Spleen (tissue), 11 donors: ENCODE measurements at regions not wholly inside any gene's neighbourhood (a gene's known extent, or its start where the extent isn't known, plus 50 kb on each side); places are given as distances from the start of the nearest gene placed in this dataset.

Experiments
- DNase-seq: peaks from one replicate; pipeline ENCODE4 v3.0.0-alpha.2; 2020
- H3K27ac ChIP-seq, 8 donors: fragments of 200-600 bp; sonication (generic) in 7 of 8; 1 replicate in 4 of 8; 2 replicates in 4 of 8; pipeline versions ENCODE4 v1.5.0 to v1.8.0; 2016 to 2021; ENCODE audit warnings: inconsistent platforms in 4 of 8, mild to moderate bottlenecking in 4 of 8, moderate library complexity in 1 of 8
- H3K27me3 ChIP-seq, 7 donors: fragments of 200-600 bp; sonication (generic) in 6 of 7; replicated peaks in 1 of 7; 1 replicate in 4 of 7; 2 replicates in 3 of 7; pipeline versions ENCODE4 v1.5.0 to v1.8.0; 2016 to 2021; ENCODE audit warnings: inconsistent platforms in 3 of 7, mild to moderate bottlenecking in 1 of 7
- H3K36me3 ChIP-seq, 6 donors: fragments of 200-600 bp; sonication (generic) in 5 of 6; 1 replicate in 4 of 6; 2 replicates in 2 of 6; pipeline versions ENCODE4 v1.5.0 to v1.8.0; 2016 to 2021; ENCODE audit warnings: inconsistent platforms in 2 of 6
- H3K4me1 ChIP-seq, 6 donors: fragments of 200-600 bp; sonication (generic) in 5 of 6; 1 replicate in 3 of 6; 2 replicates in 3 of 6; pipeline versions ENCODE4 v1.5.0 to v1.8.0; 2016 to 2021; ENCODE audit warnings: inconsistent platforms in 3 of 6
- H3K4me3 ChIP-seq, 8 donors: fragments of 200-600 bp; sonication (generic) in 7 of 8; 1 replicate in 4 of 8; 2 replicates in 4 of 8; pipeline versions ENCODE4 v1.5.0 to v1.8.0; 2016 to 2021; ENCODE audit warnings: inconsistent platforms in 4 of 8, mild to moderate bottlenecking in 4 of 8, moderate library complexity in 2 of 8
- H3K9me3 ChIP-seq, 8 donors: fragments of 200-600 bp; sonication (generic) in 7 of 8; 1 replicate in 4 of 8; 2 replicates in 4 of 8; pipeline versions ENCODE4 v1.5.0 to v1.8.0; 2016 to 2021; ENCODE audit warnings: inconsistent platforms in 4 of 8
- POLR2A ChIP-seq, 3 donors: fragments of 450-650 bp; IDR thresholded peaks; one replicate each; pipeline ENCODE4 v1.5.1; 2017; ENCODE audit warnings: antibody characterized with exemption in 3 of 3, mild to moderate bottlenecking in 1 of 3
- POLR2AphosphoS5 ChIP-seq, 3 donors: sonication (generic); formaldehyde crosslinking; IDR thresholded peaks; one replicate each; pipeline ENCODE4 v1.5.1; 2017; ENCODE audit warnings: antibody characterized with exemption in 3 of 3
- WGBS, 5 donors: extraction: QIAGEN DNeasy Blood & Tissue Kit in 3 of 5; methylation state at CpG; one replicate each; pipeline versions ENCODE4 v1.1.5 to v1.1.7; 2013 to 2018; 5-methylcytosine and 5-hydroxymethylcytosine counted together
- intact Hi-C: fragments of 100-400 bp; cut with DNase I; formaldehyde crosslinking; loops from one replicate; pipeline ENCODE4 v1.15.0; 2023; ENCODE audit warnings: low total_unique reads
- TF ChIP-seq, protein P1 (sequence below), 11 experiments: fragments of 200-600 bp in 7 of 11; fragments of 450-650 bp in 4 of 11; sonication (generic) in 4 of 11; IDR thresholded peaks in 8 of 11; conservative IDR thresholded peaks in 3 of 11; 1 replicate in 7 of 11; 2 replicates in 4 of 11; pipeline versions ENCODE4 v1.4.0 to v1.8.0; 2016 to 2021; ENCODE audit warnings: antibody characterized with exemption in 11 of 11, inconsistent platforms in 4 of 11, mild to moderate bottlenecking in 1 of 11
- donor health status: healthy with polysubstance abuse.
- donor health status: DM: no; HTN: no; CAD: no; lungs with moderate emphysema.
- donor health status: DM: no; HTN: no; CAD: no.
- donor health status: Bipolar disorder and iron deficiency.
- donor health status: healthy.
- donor health status: DM: no; HTN: no; CAD: no.
- donor health status: DM: yes; HTN: yes; CAD: no.

DNA sequence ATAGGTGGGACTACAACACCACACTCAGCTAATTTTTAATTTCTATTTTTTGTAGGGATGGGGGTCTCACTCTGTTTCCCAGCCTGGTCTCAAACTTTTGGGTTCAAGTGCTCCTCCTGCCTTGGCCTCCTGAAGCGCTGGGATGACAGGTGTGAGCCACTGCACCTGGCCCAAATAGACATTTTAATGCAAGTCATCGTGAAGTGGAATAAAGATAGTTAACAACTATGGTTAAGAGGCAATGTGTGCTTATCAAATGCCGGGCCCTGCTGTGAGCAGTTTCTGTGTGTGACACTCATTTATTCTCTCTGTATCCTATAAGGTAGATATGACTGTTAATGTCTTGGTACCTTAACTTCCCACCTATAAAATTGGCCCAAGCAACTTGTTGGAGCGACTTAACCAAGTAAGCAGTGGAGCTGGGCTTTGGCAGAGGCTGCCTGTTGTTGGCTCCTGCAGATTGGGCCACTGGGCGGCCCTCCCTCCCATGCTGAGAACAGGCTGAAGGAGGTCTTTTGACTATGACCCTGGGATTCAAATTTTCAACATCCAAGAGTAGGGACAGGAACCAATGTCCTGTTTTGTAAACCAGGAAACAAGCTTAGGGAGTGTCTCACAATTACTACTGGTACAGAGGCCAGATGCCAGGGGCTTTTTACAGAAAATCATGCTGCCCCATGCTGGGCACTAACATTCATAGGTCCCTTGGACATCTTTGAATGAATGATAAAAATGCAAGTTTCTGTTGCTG lies 450.7 kb downstream of the TSHZ3 start:
- TF ChIP-seq POLR2AphosphoS5 (IDR thresholded peaks at IDR 0.05) (no peak), POLR2A (IDR thresholded peaks at IDR 0.05) (no peak)
- TF ChIP-seq, protein P1, sequence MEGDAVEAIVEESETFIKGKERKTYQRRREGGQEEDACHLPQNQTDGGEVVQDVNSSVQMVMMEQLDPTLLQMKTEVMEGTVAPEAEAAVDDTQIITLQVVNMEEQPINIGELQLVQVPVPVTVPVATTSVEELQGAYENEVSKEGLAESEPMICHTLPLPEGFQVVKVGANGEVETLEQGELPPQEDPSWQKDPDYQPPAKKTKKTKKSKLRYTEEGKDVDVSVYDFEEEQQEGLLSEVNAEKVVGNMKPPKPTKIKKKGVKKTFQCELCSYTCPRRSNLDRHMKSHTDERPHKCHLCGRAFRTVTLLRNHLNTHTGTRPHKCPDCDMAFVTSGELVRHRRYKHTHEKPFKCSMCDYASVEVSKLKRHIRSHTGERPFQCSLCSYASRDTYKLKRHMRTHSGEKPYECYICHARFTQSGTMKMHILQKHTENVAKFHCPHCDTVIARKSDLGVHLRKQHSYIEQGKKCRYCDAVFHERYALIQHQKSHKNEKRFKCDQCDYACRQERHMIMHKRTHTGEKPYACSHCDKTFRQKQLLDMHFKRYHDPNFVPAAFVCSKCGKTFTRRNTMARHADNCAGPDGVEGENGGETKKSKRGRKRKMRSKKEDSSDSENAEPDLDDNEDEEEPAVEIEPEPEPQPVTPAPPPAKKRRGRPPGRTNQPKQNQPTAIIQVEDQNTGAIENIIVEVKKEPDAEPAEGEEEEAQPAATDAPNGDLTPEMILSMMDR (IDR thresholded peaks at IDR 0.05 in 8 of 11, conservative IDR thresholded peaks at IDR 0.05 in 3 of 11) = no peak
- Histone ChIP-seq H3K4me3 (no peak overlapping the region), H3K36me3 (no peaks in the 10 kb centered on the region), H3K27ac (no peak overlapping the region), H3K9me3 (peaks cover 0 to 4% (median 0%) of the 10 kb centered on the region in 8 donors), H3K27me3 (no peaks in the 10 kb centered on the region), H3K4me1 (no peaks in the 10 kb centered on the region)
- 84 to 89% (median 87%) methylated on average over 5 of the region's 5 CpGs for WGBS, 5 donors
- DNase-seq = no peak
- intact Hi-C loops = no loop called here

DNA sequence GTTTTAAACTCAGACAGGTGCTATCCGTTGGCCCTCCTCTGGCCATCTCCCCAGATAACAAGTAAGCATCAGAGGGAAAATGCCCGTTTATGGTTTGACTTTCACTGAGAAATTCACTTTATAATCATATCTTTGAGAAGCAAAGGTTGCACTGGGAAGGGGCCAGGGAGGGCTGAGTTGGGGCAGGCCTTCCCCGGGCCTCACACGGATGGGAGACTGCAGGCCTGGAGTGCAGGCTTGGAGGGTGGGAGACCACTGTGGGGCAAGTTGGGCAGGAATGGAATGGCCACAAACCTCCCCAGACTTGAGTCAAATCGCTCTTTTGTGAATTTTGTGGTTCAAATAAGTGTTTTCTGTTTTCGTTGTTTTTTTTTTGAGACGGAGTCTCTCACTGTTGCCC lies 451.7 kb downstream of the TSHZ3 start:
- intact Hi-C loops = no loop called here
- TF ChIP-seq, protein P1 (IDR thresholded peaks at IDR 0.05 in 8 of 11, conservative IDR thresholded peaks at IDR 0.05 in 3 of 11) = no peak
- no peak for TF ChIP-seq POLR2AphosphoS5 (IDR thresholded peaks at IDR 0.05)
- TF ChIP-seq POLR2A (IDR thresholded peaks at IDR 0.05) = no peak
- H3K27ac ChIP-seq = no peak overlapping the region
- no peaks in the 10 kb centered on the region for H3K27me3 ChIP-seq
- H3K9me3 ChIP-seq = peaks cover 0 to 4% (median 0%) of the 10 kb centered on the region in 8 donors
- H3K4me3 ChIP-seq = no peak overlapping the region
- no peaks in the 10 kb centered on the region for H3K4me1 ChIP-seq
- DNase-seq = no peak
- 91 to 95% (median 93%) methylated on average over 7 of the region's 7 CpGs for WGBS, 5 donors
- H3K36me3 ChIP-seq = no peaks in the 10 kb centered on the region

DNA sequence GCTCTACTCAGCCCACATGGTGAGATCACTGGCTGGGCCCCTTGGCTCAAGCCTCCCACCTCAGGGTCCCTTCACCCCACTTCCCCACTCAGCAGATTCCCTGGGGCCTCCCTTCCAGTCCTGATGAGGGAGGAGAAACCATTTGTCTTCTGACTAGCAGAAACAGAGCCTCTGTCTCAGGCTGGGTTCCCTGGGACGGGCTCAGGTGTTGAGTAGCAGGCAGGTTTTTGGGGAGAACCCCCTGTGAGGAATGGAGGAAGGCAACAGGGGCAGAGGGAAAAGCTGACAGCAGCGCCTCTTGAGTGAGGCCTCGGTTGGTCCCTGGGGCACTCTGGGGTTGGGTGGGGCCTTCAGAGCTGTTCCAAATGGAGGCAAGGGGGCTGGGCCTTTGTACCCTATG lies 452.2 kb downstream of the TSHZ3 start:
- DNase-seq = no peak
- TF ChIP-seq POLR2AphosphoS5 (IDR thresholded peaks at IDR 0.05) = no peak
- TF ChIP-seq, protein P1 (IDR thresholded peaks at IDR 0.05 in 8 of 11, conservative IDR thresholded peaks at IDR 0.05 in 3 of 11) = no peak
- TF ChIP-seq POLR2A (IDR thresholded peaks at IDR 0.05) = no peak
- H3K27ac ChIP-seq = no peak overlapping the region
- intact Hi-C loops = no loop called here
- peaks cover 0 to 4% (median 0%) of the 10 kb centered on the region in 8 donors for H3K9me3 ChIP-seq
- H3K27me3 ChIP-seq = no peaks in the 10 kb centered on the region
- 81 to 100% (median 91%) methylated on average over 1 to 3 of the region's 3 CpGs for WGBS, 5 donors
- no peaks in the 10 kb centered on the region for H3K36me3 ChIP-seq
- H3K4me3 ChIP-seq = no peak overlapping the region
- no peaks in the 10 kb centered on the region for H3K4me1 ChIP-seq

DNA sequence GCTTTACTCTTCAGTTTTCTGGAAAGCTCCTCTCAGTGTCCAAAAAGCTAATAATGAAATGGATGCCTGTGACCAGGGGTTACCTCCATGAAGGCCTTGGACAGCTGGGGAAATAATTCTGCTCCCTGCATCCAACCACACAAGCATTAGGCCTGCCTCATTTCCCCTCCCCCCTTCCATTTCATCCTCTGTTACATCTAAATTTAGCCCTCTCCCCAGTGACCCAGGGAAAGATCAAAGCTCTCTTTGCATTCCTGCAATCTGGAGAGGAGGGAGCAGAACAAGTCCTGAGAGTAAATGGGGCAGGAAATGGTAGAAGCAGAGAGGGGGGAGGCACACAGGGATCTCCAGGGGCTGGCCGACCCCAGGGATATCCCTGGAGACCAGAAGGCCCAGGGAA lies 452.7 kb downstream of the TSHZ3 start:
- H3K36me3 ChIP-seq = no peaks in the 10 kb centered on the region
- no peak for TF ChIP-seq POLR2AphosphoS5 (IDR thresholded peaks at IDR 0.05)
- TF ChIP-seq POLR2A (IDR thresholded peaks at IDR 0.05) = no peak
- TF ChIP-seq, protein P1 (IDR thresholded peaks at IDR 0.05 in 8 of 11, conservative IDR thresholded peaks at IDR 0.05 in 3 of 11) = no peak
- no peaks in the 10 kb centered on the region for H3K27me3 ChIP-seq
- no peaks in the 10 kb centered on the region for H3K4me1 ChIP-seq
- no peak overlapping the region for H3K27ac ChIP-seq
- DNase-seq = no peak
- intact Hi-C loops = no loop called here
- 55 to 82% (median 69%) methylated on average over 1 of the region's 1 CpG for WGBS, 5 donors
- H3K4me3 ChIP-seq = no peak overlapping the region
- peaks cover 0 to 4% (median 0%) of the 10 kb centered on the region in 8 donors for H3K9me3 ChIP-seq
